ENCODE measurements at regions not wholly inside any gene's neighbourhood (a gene's known extent, or its start where the extent isn't known, plus 50 kb on each side); places are given as distances from the start of the nearest gene placed in this dataset.

GRCh38 chr2:236402033-236402790, 138.0 kb upstream of the ASB18 start:
- H3K27me3 ChIP-seq, result no peaks in the 10 kb centered on the region
- no peaks in the 10 kb centered on the region for H3K4me1 ChIP-seq (replicated peaks in 1 of 2)
- 73 to 85% (median 77%) methylated on average over 12 of the region's 12 CpGs for WGBS, 4 donors
- TF ChIP-seq CTCF (IDR thresholded peaks at IDR 0.05) (no peak), POLR2A (IDR thresholded peaks at IDR 0.05) (no peak)
- H3K9me3 ChIP-seq (replicated peaks in 1 of 3), result no peaks in the 10 kb centered on the region
- H3K27ac ChIP-seq, result no peak overlapping the region
- no peak for DNase-seq
- intact Hi-C loops (cut with DNase I), result no loop called here
- no peaks in the 10 kb centered on the region for H3K36me3 ChIP-seq (replicated peaks in 1 of 2)
- H3K4me3 ChIP-seq, result no peak overlapping the region

GRCh38 chr2:236403125-236403524, 138.9 kb upstream of the ASB18 start:
- H3K4me3 ChIP-seq, result no peak overlapping the region
- H3K27ac ChIP-seq, result no peak overlapping the region
- H3K9me3 ChIP-seq (replicated peaks in 1 of 3), result no peaks in the 10 kb centered on the region
- H3K36me3 ChIP-seq (replicated peaks in 1 of 2), result no peaks in the 10 kb centered on the region
- no peaks in the 10 kb centered on the region for H3K4me1 ChIP-seq (replicated peaks in 1 of 2)
- 88 to 94% (median 92%) methylated on average over 4 of the region's 4 CpGs for WGBS, 4 donors
- intact Hi-C loops (cut with DNase I), result no loop called here
- H3K27me3 ChIP-seq, result no peaks in the 10 kb centered on the region
- TF ChIP-seq POLR2A (IDR thresholded peaks at IDR 0.05) (no peak), CTCF (IDR thresholded peaks at IDR 0.05) (no peak)
- DNase-seq, result no peak

- Histone ChIP-seq H3K36me3 (replicated peaks in 1 of 2) (no peaks in the 10 kb centered on the region), H3K9me3 (replicated peaks in 1 of 3) (no peaks in the 10 kb centered on the region), H3K27me3 (no peaks in the 10 kb centered on the region), H3K4me3 (no peak overlapping the region), H3K4me1 (replicated peaks in 1 of 2) (no peaks in the 10 kb centered on the region), H3K27ac (no peak overlapping the region)
- intact Hi-C loops (cut with DNase I), result no loop called here
- no peak for DNase-seq
- 86 to 91% (median 88%) methylated on average over 9 to 10 of the region's 10 CpGs for WGBS, 4 donors
- TF ChIP-seq POLR2A (IDR thresholded peaks at IDR 0.05), result no peak
- TF ChIP-seq CTCF (IDR thresholded peaks at IDR 0.05), result no peak
Measured at GRCh38 chr2:236403811-236404210, 139.6 kb upstream of the ASB18 start.

- H3K27me3 ChIP-seq, result no peaks in the 10 kb centered on the region
- no peak for DNase-seq
- H3K36me3 ChIP-seq (replicated peaks in 1 of 2), result no peaks in the 10 kb centered on the region
- H3K4me1 ChIP-seq (replicated peaks in 1 of 2), result no peaks in the 10 kb centered on the region
- H3K9me3 ChIP-seq (replicated peaks in 1 of 3), result no peaks in the 10 kb centered on the region
- TF ChIP-seq CTCF (IDR thresholded peaks at IDR 0.05), result no peak
- WGBS, 4 donors, result 93 to 96% (median 94%) methylated on average over 6 of the region's 6 CpGs
- intact Hi-C loops (cut with DNase I), result no loop called here
- no peak overlapping the region for H3K4me3 ChIP-seq
- H3K27ac ChIP-seq, result no peak overlapping the region
Measured at GRCh38 chr2:236404346-236404745, 140.1 kb upstream of the ASB18 start.
